B cell (primary cell): ENCODE measurements at regions not wholly inside any gene's neighbourhood (a gene's known extent, or its start where the extent isn't known, plus 50 kb on each side); places are given as distances from the start of the nearest gene placed in this dataset.

Source experiments
- EZH2 ChIP-seq: IDR thresholded peaks from 2 replicates; pipeline ENCODE4 v1.6.1; 2012; ENCODE audit warnings: borderline replicate concordance, low read depth, mild to moderate bottlenecking, moderate library complexity, low read length; ENCODE audit not compliant: insufficient read depth, poor library complexity, severe bottlenecking
- TF ChIP-seq, protein P1 (sequence below): fragments of 200-600 bp; IDR thresholded peaks from one replicate; pipeline ENCODE4 v1.8.0; 2022; ENCODE audit warnings: antibody characterized with exemption, mild to moderate bottlenecking

DNA sequence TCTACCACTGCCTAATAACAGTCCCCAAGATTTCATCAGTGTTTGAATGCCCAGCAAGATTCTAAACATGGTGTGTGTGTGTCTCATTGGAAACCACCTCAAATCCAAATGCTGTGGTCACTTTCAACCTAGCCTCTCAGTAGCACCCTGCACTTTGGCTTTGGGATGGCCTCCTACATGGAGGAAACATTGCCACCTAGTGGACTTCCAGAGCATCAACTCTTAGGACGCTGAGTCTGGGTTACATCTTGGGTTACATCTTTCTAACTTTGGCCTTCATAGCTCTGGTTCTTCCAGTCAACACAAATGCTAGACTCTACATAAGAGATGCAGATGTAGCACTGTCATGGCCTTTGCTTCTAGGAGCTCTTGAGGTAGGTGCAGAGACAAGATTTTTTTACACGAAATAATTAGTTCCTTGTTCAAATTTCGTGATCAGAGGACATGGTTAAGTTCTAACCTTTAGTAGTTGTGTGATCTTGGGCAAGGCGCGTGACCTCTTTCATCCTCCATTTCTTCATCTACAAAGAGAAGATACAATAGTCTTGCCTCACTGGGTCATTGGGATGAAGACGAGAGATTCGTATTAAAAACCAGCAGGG, 113.5 kb upstream of the VASH1 start:
- TF ChIP-seq, protein P1, sequence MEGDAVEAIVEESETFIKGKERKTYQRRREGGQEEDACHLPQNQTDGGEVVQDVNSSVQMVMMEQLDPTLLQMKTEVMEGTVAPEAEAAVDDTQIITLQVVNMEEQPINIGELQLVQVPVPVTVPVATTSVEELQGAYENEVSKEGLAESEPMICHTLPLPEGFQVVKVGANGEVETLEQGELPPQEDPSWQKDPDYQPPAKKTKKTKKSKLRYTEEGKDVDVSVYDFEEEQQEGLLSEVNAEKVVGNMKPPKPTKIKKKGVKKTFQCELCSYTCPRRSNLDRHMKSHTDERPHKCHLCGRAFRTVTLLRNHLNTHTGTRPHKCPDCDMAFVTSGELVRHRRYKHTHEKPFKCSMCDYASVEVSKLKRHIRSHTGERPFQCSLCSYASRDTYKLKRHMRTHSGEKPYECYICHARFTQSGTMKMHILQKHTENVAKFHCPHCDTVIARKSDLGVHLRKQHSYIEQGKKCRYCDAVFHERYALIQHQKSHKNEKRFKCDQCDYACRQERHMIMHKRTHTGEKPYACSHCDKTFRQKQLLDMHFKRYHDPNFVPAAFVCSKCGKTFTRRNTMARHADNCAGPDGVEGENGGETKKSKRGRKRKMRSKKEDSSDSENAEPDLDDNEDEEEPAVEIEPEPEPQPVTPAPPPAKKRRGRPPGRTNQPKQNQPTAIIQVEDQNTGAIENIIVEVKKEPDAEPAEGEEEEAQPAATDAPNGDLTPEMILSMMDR, result peak; percentile 82
- no peak for TF ChIP-seq EZH2
